ENCODE measurements at regions not wholly inside any gene's neighbourhood (a gene's known extent, or its start where the extent isn't known, plus 50 kb on each side); places are given as distances from the start of the nearest gene placed in this dataset.

DNA sequence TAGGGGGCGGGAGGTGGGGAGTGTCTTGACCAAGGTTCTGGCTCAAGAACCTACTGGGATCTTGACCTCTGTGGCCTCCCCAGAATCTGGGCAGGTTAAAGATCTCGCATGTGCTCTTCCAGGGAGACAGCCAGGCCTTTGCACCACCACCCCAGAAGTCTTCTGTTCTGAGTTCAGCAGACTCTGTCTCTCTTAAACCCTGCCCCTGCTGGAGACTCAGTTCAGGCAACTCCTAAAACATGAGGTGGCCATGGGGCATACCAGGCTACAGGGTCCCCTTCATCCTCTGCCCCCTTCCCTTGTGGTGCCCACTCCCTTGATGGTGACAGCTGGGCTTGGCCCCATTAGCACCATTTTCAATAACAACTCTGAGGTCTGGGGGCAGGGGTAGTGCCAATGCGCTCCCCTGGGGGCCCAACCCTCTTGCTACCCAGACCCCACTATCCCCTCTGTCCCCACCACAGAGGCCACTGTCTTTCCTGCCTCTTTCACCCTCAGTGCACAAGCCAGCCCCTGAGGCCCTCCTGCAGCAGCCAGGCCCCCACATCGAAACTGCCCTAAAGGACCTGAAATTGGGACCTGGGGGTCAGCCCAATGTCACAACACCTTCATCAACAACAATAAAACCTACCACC, 132.7 kb upstream of the RUNX3 start:
- no peaks in the 10 kb centered on the region for H3K27me3 Mint-ChIP-seq
- H3K4me1 Mint-ChIP-seq = peaks cover 10% of the 10 kb centered on the region
- no peaks in the 10 kb centered on the region for H3K9me3 Mint-ChIP-seq
- no peak overlapping the region for H3K4me3 Mint-ChIP-seq
- TF ChIP-seq, protein P1, sequence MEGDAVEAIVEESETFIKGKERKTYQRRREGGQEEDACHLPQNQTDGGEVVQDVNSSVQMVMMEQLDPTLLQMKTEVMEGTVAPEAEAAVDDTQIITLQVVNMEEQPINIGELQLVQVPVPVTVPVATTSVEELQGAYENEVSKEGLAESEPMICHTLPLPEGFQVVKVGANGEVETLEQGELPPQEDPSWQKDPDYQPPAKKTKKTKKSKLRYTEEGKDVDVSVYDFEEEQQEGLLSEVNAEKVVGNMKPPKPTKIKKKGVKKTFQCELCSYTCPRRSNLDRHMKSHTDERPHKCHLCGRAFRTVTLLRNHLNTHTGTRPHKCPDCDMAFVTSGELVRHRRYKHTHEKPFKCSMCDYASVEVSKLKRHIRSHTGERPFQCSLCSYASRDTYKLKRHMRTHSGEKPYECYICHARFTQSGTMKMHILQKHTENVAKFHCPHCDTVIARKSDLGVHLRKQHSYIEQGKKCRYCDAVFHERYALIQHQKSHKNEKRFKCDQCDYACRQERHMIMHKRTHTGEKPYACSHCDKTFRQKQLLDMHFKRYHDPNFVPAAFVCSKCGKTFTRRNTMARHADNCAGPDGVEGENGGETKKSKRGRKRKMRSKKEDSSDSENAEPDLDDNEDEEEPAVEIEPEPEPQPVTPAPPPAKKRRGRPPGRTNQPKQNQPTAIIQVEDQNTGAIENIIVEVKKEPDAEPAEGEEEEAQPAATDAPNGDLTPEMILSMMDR (IDR thresholded peaks at IDR 0.05) = no peak
- intact Hi-C loops (cut with micrococcal nuclease) = no loop called here
- no peak overlapping the region for H3K27ac Mint-ChIP-seq
- no peaks in the 10 kb centered on the region for H3K36me3 Mint-ChIP-seq (ENCODE audit: low read depth)
- ChIA-PET POLR2A (no interaction called here), CTCF (no interaction called here)
- DNase-seq (no peak), ATAC-seq (ENCODE audit: low read depth) (no peak)

DNA sequence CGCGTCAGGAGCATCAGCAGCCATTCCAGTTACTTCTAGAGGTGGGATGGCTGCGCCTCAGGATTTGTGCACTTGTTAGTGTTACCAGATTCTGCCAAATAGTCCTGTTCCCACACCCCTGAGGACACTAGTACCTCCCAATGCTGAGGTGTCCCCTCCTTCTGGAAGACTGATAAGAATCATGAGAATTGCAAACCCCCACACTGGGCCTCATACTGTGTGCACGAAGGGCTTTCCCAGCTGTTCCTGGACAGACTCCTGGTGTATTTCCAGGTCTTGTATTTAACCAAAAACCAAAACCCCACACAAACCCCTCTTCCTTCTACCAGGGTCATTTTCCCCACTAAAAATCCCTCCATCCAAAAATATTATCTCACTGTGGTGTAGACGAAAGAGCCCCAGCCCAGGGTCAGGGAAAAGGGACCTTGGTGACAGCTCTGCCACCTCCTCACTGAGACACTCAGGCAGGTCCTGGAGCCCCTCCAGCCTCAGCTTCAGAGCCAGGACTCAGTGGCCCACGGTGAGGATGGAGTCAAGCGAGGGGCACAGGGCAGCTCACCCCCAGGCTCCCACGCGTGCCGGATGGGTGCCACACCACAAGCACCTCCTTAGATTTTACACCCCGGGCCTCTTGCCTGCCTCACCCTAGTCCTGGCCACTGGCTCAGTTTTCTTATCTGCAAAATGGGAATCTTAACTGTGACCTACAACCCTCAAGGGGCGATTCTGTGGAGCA, 131.4 kb upstream of the RUNX3 start:
- intact Hi-C loops (cut with micrococcal nuclease) = no loop called here
- no peak for ATAC-seq (ENCODE audit: low read depth)
- H3K36me3 Mint-ChIP-seq (ENCODE audit: low read depth) = no peaks in the 10 kb centered on the region
- H3K27ac Mint-ChIP-seq = no peak overlapping the region
- H3K27me3 Mint-ChIP-seq = peaks cover 1% of the 10 kb centered on the region
- DNase-seq = no peak
- H3K4me3 Mint-ChIP-seq = no peak overlapping the region
- H3K9me3 Mint-ChIP-seq = no peaks in the 10 kb centered on the region
- TF ChIP-seq, protein P1 (IDR thresholded peaks at IDR 0.05) = no peak
- POLR2A ChIA-PET = no interaction called here
- CTCF ChIA-PET = no interaction called here
- H3K4me1 Mint-ChIP-seq = peaks cover 10% of the 10 kb centered on the region

DNA sequence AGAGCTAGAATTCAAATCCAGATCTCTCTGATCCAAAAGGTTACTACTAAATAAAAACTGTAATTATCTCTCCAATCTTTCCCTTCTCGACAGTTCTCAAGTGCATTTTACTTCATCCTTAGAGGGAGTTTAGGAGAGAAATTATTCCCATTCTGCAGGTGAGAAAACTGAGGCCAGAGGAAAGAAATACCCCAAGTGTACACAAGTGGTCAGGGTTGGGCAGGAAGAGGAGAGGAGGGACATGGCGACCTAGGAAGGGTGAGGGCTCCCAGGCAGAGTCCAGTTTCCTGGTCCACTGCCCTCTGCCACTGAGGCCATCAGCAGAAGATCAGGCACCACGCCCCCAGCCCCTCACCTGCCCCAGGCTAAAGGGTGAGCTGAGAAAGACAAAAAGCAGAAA, 127.1 kb upstream of the RUNX3 start:
- H3K4me1 Mint-ChIP-seq = no peaks in the 10 kb centered on the region
- no peaks in the 10 kb centered on the region for H3K9me3 Mint-ChIP-seq
- POLR2A ChIA-PET = no interaction called here
- intact Hi-C loops (cut with micrococcal nuclease) = no loop called here
- ATAC-seq (ENCODE audit: low read depth) (no peak), DNase-seq (no peak)
- H3K4me3 Mint-ChIP-seq = no peak overlapping the region
- CTCF ChIA-PET = no interaction called here
- H3K27me3 Mint-ChIP-seq = peaks cover 10% of the 10 kb centered on the region
- no peak overlapping the region for H3K27ac Mint-ChIP-seq
- H3K36me3 Mint-ChIP-seq (ENCODE audit: low read depth) = no peaks in the 10 kb centered on the region
- TF ChIP-seq, protein P1 (IDR thresholded peaks at IDR 0.05) = no peak

DNA sequence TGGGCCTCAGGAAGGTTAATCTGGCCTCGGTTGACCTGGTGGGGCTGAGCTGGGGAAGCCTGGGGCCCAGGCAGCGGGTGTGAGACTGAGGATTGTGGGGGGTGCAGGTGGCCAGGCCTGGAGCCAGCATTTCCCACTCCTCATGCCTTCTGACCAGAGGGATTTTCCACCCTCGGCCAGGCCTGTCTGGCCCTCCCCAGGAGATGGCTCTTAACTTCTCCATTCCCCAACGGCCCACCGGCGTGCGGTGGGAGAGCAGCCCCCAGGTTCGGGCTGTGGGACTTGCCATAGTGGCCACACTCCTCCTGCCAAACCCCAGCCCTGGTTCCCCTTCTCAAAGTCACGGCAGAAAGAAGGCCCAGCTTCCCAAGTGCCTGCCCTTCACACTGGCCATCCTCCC, 126.5 kb upstream of the RUNX3 start:
- no peaks in the 10 kb centered on the region for H3K4me1 Mint-ChIP-seq
- ATAC-seq (ENCODE audit: low read depth) (no peak), DNase-seq (no peak)
- no peak overlapping the region for H3K27ac Mint-ChIP-seq
- TF ChIP-seq, protein P1 (IDR thresholded peaks at IDR 0.05) = no peak
- H3K27me3 Mint-ChIP-seq = peaks cover 10% of the 10 kb centered on the region
- H3K9me3 Mint-ChIP-seq = no peaks in the 10 kb centered on the region
- H3K4me3 Mint-ChIP-seq = no peak overlapping the region
- intact Hi-C loops (cut with micrococcal nuclease) = no loop called here
- ChIA-PET CTCF (no interaction called here), POLR2A (no interaction called here)
- no peaks in the 10 kb centered on the region for H3K36me3 Mint-ChIP-seq (ENCODE audit: low read depth)

DNA sequence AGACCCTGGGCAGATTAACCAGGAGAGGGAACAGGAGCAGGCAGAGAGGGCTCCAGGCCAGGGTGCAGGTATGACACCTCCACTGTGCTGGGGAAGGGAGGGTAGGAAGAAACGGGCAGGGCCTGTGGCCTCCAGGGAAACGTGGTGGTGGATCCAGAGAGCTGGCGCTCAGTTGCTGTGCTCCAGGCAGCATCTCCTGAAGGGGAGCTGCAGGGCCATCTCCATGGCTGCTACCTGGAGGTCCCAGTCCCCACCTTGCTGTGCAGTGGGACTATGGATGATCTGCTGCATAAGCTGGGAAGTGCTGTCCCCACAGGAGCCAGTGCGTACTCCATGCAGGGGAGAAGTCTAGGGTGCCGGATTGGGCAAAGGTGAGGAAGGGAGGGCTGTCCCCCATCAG, 125.9 kb upstream of the RUNX3 start:
- H3K4me3 Mint-ChIP-seq = no peak overlapping the region
- no peaks in the 10 kb centered on the region for H3K9me3 Mint-ChIP-seq
- ATAC-seq (ENCODE audit: low read depth) (no peak), DNase-seq (no peak)
- H3K36me3 Mint-ChIP-seq (ENCODE audit: low read depth) = no peaks in the 10 kb centered on the region
- no peak overlapping the region for H3K27ac Mint-ChIP-seq
- peaks cover 10% of the 10 kb centered on the region for H3K27me3 Mint-ChIP-seq
- POLR2A ChIA-PET = no interaction called here
- H3K4me1 Mint-ChIP-seq = no peaks in the 10 kb centered on the region
- TF ChIP-seq, protein P1 (IDR thresholded peaks at IDR 0.05) = no peak
- intact Hi-C loops (cut with micrococcal nuclease) = no loop called here
- CTCF ChIA-PET = no interaction called here

Measured in activated B cell treated with CpG ODN at 0.5 μM for 24 hours (primary cell).